SW480 (cell line): ENCODE measurements at regions not wholly inside any gene's neighbourhood (a gene's known extent, or its start where the extent isn't known, plus 50 kb on each side); places are given as distances from the start of the nearest gene placed in this dataset.
"Not testable (repeated sequence)": the region's sequence is repeated elsewhere in the genome, so short reads cannot be mapped to it uniquely, and the experiment has no call there.

Source experiments
- DNase-seq: peaks from one replicate; pipeline ENCODE4 v3.0.0-alpha.2; 2016; ENCODE audit warnings: low spot score

DNA sequence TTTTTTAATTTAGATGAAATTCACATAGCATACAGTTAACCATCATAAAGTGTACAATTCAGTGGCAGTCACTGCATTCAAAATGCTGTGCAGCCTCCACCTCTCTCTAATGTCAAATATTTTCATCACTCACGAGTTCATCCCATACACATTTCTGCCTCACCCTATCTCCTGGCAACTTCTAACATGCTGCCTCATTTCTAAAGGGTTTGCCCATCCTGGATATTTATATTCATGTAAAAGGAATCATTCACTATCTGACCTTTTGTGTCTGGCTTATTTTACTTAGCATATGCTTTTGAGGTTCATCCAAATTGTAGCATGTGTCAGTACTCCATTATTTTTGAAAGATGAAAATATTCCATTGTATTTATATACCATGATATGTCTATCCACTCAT is 286.9 kb upstream of the VSTM2A start:
- DNase-seq = no peak

GRCh38 chr7:54259185-54259584 is 283.0 kb upstream of the VSTM2A start:
- DNase-seq = no peak

GRCh38 chr7:54260941-54261371 is 281.2 kb upstream of the VSTM2A start:
- peak; percentile 74 for DNase-seq

GRCh38 chr7:54278847-54279246 is 263.3 kb upstream of the VSTM2A start:
- no peak for DNase-seq

GRCh38 chr7:54292171-54292925 is 249.8 kb upstream of the VSTM2A start:
- DNase-seq = no peak

- no peak for DNase-seq
Measured at GRCh38 chr7:54299426-54299825, 242.7 kb upstream of the VSTM2A start.

GRCh38 chr7:54315955-54316354 is 226.2 kb upstream of the VSTM2A start:
- not testable (repeated sequence) for DNase-seq

GRCh38 chr7:54326592-54327167 is 215.5 kb upstream of the VSTM2A start:
- no peak for DNase-seq

DNA sequence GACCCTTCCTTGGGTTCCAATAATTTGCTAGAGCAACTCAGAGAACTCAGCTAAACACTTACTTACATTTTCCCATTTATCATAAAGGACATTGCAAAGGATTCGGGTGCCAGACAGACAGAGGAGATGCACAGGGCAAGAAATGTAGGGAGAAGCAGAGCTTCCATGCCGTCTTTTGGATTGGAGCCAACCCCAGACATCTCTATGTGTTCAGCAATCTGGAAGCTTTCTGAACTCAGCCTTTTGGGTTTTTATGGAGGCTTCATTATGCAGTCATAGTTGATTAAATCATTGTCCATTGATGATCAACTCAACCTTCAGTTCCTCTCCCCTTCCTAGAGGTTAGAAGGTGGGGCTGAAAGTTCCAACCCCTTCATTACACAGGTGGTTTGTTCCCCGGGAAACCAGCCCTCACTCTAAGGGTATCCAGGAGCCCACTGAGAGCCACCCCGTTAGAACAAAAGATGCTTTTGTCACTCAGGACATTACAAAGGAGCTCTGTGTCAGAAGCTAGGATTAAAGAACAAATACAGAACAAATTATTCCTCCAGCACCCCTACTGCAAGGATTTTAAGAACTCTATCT is 211.9 kb upstream of the VSTM2A start:
- DNase-seq = peak; percentile 20

GRCh38 chr7:54331311-54331710 is 210.9 kb upstream of the VSTM2A start:
- no peak for DNase-seq

- DNase-seq = no peak
Measured at GRCh38 chr7:54332301-54332700, 209.9 kb upstream of the VSTM2A start.

DNA sequence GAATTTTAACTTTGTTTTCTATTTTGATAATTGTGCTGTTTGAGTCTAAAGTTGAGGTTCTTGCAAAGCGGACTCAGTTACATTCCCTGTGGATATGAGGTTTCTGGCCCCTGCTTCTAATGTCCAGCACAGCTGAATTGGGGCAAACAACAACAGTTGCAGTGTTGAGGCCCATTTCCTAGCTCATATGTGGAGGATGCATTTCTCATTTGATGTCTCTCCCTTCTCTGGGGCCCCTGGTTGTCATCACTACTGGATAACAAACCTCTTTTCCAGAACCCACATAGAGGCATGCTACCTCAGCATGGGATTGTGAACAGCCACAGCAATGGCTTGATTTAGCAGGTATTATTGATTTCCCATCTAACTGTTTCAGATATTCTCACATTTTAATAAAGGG is 208.2 kb upstream of the VSTM2A start:
- DNase-seq = no peak

- no peak for DNase-seq
Measured at GRCh38 chr7:54336800-54337199, 205.4 kb upstream of the VSTM2A start.

GRCh38 chr7:54337466-54337865 is 204.7 kb upstream of the VSTM2A start:
- no peak for DNase-seq

DNA sequence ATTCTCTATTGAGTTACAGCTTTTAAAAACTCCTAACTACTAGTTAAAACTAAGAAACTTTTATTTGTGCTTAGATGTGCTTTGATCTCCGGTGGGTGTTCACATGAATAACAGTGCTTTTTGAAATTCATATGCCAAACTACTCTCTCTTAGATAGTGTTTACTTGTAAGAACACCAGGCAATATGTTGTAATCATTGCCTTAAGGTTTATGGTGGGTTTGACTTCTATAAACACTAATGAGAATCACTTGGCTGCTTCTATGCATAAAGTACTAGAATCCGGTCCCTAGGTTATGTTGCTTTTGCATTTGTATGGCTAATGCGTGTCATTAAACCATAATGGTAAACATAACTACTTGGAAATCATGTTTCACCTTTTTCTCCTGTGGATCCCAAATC is 203.9 kb upstream of the VSTM2A start:
- no peak for DNase-seq

DNA sequence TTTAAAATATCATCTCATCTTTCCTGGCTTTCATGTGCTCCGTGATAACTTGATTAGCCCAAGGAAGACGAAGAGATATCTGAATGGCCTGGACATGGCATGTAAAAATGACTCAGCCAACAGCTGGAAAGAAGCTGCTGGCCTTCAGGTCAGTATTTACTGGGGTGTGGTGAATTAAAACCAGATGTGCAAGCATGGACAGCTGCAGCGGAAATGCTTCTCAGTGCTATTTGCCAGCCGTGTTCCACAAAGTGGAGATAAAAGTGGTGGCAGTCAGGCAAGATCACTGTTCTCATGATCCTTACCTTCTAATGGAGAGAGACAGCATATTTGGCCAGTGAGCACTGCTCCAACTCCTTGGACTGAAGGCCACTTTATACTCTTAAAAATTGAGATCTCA is 203.1 kb upstream of the VSTM2A start:
- no peak for DNase-seq

DNA sequence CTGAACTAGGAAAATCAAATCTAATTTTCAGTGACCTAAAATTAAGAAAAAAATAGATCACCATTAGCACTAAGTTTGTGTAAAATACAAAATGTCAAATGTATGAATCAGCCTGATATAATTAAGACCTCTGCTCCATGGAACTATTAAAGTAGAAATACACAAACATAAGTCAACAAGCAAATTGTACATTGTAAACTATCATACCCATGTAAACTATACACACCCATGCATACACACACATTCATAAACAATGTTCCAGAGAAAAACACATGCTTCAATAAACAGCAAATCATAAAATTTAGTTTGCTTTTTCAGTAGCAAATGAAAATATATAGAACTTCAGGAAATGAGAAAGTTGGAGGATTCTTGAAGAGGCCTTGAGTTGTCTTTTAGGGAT is 199.7 kb upstream of the VSTM2A start:
- no peak for DNase-seq

GRCh38 chr7:54343511-54343910 is 198.7 kb upstream of the VSTM2A start:
- no peak for DNase-seq

- no peak for DNase-seq
Measured at GRCh38 chr7:54345746-54346145, 196.4 kb upstream of the VSTM2A start.

GRCh38 chr7:54349229-54349628 is 192.9 kb upstream of the VSTM2A start:
- DNase-seq = no peak

DNA sequence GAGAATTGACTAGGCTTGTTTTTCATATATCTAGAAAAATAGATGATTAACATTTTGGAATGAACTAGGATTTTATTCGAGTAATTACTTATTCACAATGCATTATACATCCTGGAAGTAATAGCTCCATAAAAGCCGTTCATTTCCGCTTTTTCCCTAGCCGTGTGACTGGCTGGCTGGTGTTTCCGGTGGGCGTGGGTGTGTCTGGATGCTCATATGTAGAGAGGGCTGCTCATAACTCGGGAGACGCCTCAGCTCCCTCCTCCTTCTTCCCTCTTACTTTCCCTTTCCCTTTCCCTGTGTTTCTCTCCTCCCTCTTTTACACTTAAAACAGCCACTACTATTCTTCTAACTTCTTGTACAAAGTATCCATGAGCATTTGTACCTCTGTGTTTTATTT is 187.7 kb upstream of the VSTM2A start:
- DNase-seq = peak; percentile 26

GRCh38 chr7:54355842-54356241 is 186.3 kb upstream of the VSTM2A start:
- DNase-seq = no peak

- no peak for DNase-seq
Measured at GRCh38 chr7:54360075-54360840, 181.9 kb upstream of the VSTM2A start.
